Effector CD4-positive, alpha-beta T cell (primary cell): ENCODE measurements at regions not wholly inside any gene's neighbourhood (a gene's known extent, or its start where the extent isn't known, plus 50 kb on each side); places are given as distances from the start of the nearest gene placed in this dataset.

ENCODE experiments used
- DNase-seq: peaks from one replicate; pipeline ENCODE4 v3.0.0-alpha.2; 2020

DNA sequence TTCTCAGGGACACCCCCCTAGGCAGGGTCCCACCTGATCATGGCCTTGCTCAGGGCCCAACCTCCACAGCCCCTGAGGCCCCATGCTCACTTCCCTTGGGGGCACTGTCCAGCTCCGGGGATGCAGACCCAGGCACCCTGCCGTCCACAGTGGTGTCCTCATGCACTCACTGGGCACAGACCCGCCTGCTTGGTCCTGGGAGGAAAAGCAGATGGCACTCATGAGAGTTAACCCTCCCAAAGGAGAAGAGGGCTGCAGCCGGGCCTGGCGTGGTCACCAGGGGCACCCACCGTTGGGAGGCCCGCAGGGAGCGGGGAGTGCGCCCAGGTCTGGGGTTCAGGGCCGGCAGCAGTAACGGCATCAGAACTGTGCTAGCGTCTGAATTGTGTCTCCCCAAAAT lies 1270.9 kb downstream of the BRD1 start:
- no peak for DNase-seq

DNA sequence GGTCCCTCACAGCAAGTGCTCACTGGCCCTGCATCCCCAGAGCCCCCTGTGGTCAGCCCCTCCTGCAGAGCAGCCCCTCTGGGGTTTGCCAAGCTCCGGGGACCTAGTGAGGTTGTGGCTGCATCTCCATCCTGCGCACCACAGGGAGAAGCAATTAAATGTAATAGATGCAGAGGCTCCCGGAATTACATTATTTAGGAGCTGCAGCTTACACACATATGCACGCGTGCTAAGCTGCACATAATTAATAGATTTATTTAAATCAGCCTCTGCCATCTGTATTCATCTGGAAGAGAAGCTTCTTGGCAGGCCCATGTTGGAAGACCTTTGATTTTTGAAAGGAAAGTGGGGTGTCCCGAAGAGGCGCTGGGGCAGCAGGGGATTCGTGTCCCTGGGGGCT lies 1271.5 kb downstream of the BRD1 start:
- DNase-seq, result no peak

DNA sequence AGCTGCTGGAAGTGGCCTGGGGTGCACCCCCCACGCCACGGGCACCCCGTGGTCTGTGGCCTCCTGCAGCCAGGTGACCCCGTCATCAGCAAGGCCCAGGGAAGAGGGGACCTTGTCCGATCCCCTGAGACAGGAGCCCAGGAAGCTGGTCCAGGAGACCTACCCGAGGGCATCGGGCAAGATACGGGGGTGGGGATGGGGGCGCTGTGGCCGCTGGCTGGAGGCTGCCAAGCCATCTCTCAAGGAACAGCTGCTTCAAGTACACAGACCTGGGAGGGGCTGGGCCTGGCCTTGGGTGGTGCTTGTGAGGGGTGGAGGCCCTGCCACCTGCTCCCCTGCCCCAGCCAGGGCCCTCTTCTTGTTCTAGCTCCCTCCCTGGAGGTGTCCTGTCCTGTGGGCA lies 1272.1 kb downstream of the BRD1 start:
- no peak for DNase-seq

DNA sequence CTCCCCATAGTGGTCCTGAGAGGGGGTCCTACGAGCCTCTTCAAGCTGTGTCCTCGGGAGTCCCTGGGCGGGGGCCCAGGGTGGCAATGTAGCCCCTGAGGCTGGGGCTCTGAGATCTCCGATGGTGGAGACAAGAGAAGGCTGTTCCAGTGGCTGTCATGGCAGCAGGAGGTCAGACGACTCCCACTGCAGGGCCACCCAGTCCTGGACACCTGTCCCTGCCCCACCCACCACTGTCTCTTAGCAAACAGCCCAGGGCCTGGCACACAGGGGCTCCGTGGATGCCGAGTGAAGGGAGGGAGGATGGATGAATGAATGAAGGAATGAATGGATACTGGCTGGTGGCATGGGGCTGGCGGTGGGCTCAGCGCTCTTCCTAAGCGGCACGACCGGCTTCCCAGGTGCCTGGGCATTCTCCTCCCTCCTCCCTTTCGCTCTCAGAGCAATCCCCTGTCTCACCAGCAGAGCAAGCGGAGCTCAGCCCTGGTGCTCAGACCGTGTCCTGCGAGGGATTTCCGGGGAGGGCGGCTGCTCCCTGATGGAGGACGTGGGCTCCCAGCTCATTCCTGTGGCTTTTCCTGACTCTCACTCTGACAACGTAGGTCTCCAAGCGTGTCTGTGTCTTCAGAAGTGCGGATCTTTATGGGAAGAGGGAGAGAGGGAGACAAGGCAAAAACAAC lies 1272.6 kb downstream of the BRD1 start:
- no peak for DNase-seq

DNA sequence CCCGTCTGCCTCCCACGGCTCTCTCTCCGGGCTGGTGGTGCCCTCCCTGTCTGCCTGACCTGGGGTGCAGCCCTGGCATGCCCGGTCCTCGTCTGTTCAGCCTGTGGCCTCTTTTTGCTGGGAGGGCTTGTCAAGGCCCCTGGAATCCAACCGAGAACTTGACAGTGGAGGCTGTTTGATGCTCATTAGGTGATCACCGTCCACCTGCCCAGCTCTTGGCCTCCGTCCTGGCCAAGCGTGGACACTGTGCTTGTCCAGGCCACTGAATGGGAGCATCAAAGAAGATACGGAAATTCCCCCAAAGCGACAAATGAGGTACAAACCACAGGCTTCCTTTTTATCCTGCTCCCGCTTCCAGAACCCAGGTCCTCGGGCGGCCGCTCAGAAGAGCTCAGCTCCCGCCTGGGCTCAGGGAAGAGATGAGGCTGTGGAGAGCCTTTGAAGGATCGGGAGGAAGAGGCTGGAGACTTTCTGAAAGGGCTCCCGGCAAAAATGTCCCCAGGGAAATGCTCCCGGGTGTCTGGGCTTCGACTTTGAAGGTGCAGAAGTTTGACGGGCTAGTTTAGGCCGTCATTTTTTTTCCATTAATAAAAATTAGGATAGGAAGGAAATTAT lies 1273.9 kb downstream of the BRD1 start:
- DNase-seq, result no peak

DNA sequence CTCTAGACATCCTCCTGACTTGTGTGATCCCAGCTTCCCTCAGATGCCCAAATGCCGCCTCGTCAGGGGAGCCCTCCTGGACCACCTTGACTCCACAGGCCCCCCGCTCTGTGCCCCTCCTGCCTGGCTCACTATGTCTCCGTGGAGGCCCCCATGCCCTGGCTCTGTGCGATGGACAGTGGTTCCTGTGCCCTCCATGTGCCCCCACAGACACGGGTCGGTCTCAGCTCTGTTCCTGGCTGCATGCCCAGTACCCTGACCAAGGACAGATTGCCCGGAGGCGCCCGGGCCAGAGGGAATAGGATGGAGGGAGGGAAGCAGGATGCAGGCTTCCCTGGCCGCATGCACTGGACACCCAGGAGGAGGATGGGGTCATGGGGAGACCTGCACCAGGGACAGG lies 1274.6 kb downstream of the BRD1 start:
- DNase-seq, result no peak

DNA sequence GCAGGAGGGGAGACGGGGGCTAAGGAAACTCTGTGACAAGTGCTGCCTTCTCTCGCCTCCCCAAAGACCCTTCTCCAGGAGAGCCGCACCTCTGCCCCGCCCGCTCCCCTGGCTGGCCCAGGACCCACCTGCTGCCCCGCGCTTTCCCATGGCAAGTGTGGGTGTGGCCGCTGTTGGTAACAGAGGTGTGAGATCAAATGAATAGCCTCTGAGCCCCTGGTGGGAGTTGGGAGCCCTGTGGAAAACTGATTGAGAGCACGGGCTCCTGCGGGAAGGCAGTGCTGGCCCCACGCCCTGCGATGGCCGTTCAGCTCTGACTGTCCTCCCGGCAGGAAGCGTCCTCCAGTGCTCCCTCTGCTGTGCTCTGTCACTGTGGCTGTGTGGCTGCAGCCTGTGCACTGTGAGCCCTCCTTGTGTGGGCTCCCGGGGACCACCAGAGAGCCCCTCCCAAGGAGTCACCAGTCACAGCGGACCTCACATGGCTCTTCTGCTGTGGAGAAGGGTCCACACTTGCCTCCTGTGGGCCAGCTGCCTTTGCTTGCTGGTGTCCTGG lies 1275.9 kb downstream of the BRD1 start:
- DNase-seq, result no peak

DNA sequence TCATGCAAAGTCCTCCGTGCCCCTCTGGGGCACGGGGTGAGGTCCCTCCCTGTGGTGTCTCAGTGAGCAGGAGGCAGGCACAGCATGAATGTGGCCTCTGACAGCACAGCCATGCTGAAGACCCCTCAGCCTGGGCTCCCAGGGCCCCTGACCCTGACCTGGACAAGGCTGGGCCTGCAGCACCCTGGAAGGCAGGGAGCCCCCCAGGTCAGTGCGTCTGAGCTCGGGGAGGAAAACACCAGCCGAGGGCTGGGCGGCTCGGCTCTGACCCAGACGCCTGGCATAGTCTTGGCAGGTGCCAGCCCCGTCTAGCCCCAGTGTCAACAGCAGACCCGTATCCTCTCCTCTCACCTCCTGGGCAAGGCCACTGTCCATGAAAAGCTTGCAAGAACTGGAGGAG lies 1276.6 kb downstream of the BRD1 start:
- DNase-seq, result no peak

DNA sequence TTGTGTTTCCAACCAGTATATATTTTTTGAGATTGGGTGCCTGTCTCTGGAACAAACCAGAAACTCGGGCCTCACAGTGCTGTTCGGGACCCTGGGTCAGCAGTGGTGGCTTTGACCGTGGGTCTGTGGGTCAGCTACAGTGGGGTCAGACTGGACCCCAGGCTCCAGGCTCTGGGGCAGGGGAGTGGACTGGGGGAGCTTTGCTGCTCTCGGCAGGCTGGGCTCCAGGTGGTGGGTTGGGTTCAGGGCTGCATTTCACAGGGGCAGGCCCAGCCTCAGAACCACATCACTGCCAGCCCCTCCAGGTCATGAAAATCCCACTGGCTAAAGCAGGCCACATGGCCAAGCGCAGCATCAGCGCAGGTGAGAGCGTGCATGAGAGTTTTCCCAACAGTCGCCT lies 1279.3 kb downstream of the BRD1 start:
- no peak for DNase-seq

DNA sequence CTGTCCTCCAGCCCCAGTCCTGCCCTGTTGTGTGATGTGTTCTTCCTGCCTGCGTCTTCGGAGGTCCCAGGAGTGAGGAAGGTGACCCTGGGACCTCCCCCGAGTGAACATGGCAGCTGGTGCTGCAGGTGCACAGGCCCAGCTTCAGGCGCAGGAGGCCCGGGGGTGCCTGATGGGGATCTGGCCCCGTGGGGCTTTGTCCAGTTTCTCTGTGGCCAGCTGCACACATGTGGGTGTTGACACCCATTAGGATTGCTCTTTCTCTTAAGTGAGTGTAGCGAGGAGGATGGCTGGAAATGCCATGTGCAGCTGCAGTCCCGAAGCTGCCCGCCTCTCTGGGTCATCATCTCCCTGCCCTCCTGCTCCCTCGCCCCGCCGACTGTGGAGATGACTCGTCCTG lies 1279.7 kb downstream of the BRD1 start:
- no peak for DNase-seq

DNA sequence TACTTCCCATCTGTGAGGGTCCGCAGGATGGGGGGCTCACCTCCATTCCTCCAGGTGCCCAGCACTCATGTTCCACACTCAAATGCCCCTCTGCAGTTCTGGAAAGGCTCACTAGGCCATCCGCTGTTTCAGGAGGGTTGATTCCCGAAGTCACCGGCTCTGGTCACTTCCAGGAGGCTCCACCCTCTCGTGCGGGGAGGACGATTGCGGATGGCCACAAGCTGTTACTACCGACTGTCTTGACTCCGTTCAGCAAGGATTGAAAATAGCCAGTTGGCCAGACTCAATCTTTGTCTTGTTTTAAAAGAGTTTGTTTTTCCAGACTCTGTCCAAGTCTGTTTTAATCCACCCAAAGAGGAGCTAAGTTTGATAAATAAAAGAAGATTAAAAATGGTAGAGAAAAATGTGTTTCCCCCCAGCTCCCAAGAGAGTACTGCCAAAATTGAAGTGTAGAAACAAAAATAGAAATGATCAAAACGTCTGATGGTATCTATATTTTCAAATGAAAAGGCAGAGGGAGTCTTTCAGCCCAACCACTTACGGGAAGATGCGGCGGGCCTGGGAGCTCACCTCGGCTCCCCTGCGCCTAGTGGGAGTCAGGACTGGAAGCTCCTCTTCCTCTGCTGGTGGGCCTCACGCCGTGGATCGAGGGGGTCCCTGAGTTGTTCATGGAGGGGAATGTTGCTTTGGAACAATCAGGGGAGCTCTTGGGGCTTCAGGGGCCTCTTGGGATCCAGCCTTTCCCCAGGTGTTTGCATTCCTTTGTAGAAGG lies 1280.8 kb downstream of the BRD1 start:
- DNase-seq, result no peak

DNA sequence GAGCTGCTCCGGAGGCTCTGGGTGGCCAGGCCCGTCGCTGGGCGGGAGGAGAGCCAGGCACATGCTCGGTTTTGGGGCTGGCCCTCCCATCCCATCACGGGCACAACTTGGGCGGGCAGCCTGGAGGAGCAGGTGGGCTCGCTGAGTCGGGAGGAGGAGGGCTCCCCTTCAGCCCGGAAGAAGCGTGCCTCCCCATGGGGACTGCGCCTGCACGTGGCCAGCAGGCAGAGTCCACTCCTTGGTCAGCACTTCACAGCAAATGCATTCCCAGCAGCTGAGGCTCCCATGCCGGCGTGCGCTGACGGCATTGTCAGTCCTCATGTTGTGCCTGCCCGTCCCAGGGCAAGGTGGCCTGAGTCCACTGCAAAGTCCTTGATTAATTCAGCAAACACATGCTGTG lies 1281.7 kb downstream of the BRD1 start:
- no peak for DNase-seq

DNA sequence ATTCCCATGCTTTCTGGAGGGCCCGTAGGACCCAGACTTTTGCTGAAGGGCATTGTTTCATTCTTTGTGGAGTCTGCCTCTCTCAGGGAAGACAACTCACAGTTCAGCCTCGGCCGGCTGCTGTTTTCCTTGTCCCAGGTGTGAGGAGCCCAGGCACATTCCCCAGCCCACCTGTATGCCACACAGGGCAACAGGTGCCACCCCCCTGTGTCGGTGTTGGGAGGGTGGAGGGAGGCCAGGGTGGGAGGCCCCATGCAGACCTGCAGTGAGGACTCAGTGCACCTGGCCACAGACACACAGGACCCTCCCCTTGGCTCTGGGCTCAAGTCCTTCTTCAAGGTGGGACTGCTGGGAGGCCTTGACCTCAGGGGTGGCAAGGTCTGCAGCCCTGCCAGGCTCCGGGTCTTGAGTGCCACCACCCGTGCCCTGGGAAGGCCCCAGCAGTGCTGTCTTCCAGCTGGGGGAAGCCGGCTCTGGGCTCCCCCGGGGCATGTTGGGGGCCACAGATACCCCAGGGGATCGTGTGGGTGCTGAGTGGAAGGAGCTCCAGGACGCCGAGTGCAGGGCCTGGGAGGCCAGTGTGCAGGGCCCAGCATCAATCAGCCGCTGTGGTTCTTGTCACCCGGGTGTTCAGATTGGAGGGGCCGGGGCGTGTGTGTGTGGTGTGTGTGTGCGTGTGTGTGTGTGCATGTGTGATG lies 1286.1 kb downstream of the BRD1 start:
- DNase-seq, result no peak

DNA sequence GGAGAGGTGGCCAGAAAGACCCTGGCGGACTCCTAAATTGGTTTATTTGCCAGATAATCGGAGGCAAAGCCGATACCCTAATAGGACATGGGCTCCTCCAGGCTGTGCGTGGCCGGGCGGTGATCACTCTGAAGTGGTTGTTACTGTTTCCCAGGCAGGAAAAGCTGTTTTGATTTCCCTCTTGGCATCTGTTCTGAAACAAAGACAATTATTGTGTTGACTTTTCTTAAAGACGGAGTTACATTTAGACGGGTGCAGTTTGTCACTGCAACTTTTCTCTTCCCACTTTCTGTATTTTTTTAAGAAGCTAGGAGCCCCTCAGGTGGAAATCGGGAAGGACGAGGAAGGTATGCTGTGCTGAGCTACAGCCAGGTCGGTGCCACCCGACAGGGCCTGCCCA lies 1288.4 kb downstream of the BRD1 start:
- DNase-seq, result no peak

DNA sequence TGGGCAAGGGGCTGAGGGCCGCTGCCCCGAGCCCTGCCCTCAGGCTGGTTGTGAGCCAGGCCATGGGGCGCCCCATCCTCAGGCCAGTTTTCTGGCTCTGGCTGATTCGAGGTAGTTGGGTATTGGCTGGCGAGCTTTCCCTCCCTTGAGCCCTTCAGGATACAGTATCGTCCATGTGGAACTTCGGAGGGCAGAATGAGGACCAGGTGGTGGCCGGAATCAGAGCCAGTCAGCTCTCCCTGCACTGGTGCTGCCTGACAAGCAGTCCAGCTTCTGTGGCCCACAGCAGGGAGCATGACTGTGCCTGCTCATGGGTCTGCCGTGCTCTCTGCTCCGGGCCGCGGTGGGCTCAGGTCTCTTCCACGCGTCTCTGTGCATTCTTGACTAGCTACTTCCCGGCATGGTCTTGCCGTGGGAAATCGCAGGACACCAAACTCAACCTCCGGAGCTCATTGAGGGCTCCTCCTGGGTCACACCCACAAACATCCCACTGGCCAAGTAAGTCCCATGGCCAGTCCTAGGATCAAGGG lies 1289.3 kb downstream of the BRD1 start:
- DNase-seq, result no peak

DNA sequence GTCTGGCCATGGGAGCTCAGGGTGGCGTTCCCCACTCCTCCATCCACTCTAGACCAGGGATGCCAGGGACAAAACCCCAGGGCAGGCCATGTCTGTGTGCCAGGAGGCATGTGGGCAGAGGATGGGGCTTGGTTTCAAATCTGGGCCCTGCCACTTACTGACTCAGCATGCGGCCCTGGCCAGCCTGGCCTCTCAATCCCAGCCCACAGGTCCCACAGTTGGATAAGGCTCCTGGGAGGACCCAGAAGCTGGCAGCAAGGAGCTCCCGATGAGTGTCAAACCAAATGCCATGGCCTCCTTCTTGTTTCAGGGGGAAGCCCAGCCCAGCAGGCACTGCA lies 1290.4 kb downstream of the BRD1 start:
- DNase-seq, result no peak

DNA sequence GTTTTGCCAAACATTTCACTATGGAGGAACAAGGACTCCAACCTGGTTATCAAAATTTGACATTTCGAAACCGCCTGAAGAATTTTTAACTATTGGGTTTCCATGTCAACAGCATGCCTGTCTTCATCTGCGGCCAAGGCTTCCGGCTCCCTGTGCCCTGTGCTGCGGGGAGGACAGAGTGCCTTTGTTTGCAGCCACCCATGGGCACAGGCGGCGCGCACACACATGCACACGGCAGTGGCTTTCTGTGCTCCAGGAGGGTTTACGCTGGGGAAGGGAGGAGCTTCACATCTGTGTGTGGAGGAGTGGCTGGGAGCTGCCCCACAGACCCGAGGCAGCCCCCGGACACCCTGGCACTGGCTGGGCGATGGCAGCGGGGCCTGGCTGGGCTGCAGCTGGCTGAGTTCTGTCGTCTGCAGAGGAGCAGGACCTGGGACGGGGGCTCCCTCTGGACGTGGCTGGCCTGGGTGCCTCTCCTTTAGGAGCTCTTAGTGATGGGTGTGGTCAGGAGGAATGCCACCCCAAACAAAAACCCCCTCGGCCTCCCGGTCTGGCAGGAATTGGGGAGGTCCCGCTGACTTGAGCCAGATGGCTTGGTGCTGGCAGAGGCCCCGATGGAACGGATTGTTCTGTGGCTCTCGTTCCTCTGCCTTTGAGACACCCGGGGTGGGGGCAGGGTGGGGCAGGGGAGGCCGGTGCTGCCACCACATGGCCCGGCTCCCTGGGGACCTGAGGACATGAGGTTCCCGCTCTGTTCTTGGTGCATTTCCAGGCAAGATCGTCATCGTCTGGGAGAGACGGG lies 1290.9 kb downstream of the BRD1 start:
- no peak for DNase-seq

DNA sequence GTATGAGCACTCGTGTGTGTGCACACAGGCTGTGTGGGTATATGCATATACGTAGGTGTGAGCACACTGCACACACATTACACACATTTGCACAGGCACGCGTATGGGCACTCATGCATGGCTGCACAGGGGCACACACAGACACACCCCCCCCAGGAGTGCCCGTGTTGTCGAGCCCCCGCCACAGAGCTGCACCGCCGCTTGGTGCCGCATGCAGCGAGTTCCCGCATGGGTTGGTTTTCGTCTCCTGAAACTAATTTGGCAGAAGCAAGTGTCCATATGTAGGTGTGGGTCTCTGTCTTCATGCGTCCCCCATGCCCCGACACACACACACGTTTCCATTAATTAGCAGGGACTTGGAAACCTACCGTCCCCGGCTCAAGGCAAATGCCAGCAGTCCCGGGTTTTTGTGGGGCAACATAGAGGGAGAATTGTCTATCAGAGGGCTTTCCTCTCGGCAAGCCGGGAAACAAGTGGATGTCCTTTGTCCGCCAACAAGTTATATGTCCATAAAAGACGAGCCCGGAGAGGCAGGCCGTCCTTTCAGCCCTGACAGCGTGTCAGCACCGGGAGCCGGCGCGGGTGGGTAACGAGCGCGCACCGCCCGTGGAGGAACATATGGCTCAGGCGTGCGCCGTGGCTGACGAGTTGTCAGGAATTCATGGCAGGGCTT lies 1291.7 kb downstream of the BRD1 start:
- no peak for DNase-seq

DNA sequence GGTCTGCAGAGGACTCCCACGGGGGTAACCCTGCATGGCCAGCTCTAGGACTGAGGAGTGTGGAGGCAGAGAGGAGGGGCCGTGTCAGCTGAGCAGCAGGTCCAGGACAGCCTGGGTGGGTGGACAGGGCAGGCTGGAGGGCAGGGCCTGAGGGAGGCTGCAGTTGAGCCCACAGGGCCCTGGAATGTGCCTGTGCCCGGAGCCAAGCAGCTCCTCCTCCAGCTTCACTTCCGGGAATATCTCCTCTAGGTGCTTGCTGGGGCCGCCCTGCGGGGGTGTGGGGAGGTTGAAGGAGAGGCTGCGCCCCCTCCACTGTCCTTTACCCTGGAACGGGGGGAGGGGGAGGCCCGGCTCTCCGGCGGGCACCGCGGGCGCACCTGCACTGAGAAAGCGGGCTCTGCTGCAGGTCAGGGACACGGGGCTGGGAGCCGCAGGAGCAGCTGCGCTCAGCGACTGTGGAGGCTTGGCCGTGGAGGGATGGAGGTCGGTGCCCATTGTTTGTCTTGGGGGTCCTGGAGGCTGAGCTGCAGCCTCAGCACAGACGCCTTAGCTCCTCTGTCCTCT lies 1293.2 kb downstream of the BRD1 start:
- DNase-seq, result no peak

DNA sequence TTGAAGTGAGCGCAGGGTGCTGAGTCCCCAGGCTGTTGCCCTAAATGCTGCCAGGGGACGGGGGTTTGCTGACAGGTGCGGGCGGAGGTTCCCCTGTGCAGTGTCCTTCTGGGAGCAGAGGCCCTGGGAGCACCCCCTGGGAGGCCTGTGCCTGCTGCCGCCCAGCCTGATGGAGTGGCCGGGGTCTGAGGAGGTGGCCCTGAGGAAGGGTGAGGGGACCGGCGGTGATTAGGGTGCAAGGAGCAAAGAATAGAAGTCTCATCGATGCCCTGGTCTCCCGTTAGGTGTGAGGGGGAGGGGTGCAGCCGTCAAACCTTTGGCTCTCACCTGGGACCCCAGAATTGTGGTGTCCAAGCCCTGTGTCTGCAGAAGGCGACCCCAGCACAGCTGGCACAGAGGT lies 1294.7 kb downstream of the BRD1 start:
- no peak for DNase-seq

DNA sequence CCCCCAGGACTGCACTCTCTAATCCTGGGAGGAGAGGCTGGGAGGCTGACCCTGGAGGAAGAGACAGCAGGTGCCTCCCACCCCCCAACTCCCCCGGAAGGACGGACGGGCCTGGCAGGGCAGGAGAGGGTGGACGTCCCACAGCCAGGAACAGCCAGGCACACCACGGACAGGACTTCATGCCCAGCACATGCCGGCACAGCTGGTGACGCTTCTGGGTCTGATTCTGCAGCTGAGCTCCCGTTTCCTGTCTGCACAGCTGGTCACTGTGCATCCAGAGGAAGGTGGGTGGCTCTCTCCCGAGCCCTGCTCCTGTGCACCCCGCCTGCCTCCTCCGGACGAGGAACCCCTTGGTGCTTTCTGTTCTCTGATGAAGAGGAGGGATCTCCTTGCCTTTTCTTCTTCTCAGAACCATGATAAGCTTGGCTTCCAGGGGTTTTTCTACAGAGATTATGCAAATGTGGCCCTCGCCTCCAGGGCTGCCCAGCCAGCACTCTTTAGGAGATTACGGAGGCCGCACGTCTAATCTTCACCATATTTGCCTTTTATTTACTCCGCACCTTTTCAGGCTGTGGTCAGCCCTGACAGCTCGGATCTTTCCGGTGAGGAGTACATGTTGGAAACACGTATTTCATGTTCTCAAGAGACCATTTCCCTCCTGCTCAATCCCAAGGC lies 1295.8 kb downstream of the BRD1 start:
- DNase-seq, result no peak
